ENCODE measurements at regions not wholly inside any gene's neighbourhood (a gene's known extent, or its start where the extent isn't known, plus 50 kb on each side); places are given as distances from the start of the nearest gene placed in this dataset.

DNA sequence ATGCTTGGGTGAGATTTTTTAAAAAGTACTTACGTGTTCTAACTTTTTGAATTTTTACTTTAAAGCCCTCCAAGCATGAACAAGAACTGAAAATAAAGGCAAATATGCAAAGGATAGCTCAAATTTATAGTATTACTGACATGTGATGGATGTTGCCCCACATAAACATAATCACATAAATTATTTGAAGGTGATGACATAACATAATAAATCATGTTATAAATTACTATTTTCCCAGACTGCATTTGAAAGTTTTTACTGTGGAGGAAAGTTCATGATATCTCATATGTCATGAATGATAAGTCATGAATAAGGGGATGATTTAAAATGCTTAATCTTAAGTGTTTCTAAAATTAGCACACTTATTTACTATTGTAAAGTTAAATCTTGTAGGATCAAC is 705.7 kb upstream of the SLITRK1 start:
- TF ChIP-seq CTCF (conservative IDR thresholded peaks at IDR 0.05; ENCODE audit: low read depth, low read length) (no peak), EZH2phosphoT487 (IDR thresholded peaks at IDR 0.05; ENCODE audit: borderline replicate concordance, low read length) (no peak)
